OCI-LY7 (cell line): ENCODE measurements at regions not wholly inside any gene's neighbourhood (a gene's known extent, or its start where the extent isn't known, plus 50 kb on each side); places are given as distances from the start of the nearest gene placed in this dataset.

Experiments
- BruUV-seq: library from RNA; stranded (reverse); fragments of 400-500 nt; replicated peaks from 2 replicates; lab custom pipeline; 2021; lab: Mats Ljungman, UMichigan
- CTCF ChIA-PET: fragments of 300-600 bp; sonication (Branson Sonifier 250); formaldehyde crosslinking; loops from one replicate; lab custom pipeline; 2022; ENCODE audit warnings: antibody characterized with exemption; ENCODE audit not compliant: unreplicated experiment; lab: Charles Lee
- POLR2A ChIA-PET: fragments of 300-600 bp; sonication (Branson Sonifier 250); formaldehyde crosslinking; loops from one replicate; lab custom pipeline; 2022; ENCODE audit warnings: antibody characterized with exemption; lab: Charles Lee
- DNase-seq: peaks from one replicate; pipeline ENCODE4 v3.0.0-alpha.2; 2015; ENCODE audit warnings: low spot score
- H2AFZ ChIP-seq: fragments of 200-600 bp; sonication (generic), shearing (Covaris generic); 2 replicates; pipeline ENCODE4 v1.6.1; 2014; ENCODE audit warnings: mild to moderate bottlenecking, antibody characterized with exemption, low read length, moderate library complexity
- H3K27ac ChIP-seq: fragments of 200-600 bp; sonication (generic); 2 replicates; pipeline ENCODE4 v1.5.1; 2014; ENCODE audit warnings: mixed run types, low read depth, mild to moderate bottlenecking, moderate library complexity, low read length, inconsistent platforms; ENCODE audit not compliant: poor library complexity, severe bottlenecking
- H3K36me3 ChIP-seq: fragments of 200-600 bp; sonication (generic); 2 replicates; pipeline ENCODE4 v1.6.1; 2014; ENCODE audit warnings: mild to moderate bottlenecking, antibody characterized with exemption, low read length, moderate library complexity, mixed read lengths; ENCODE audit not compliant: insufficient read depth
- H3K4me1 ChIP-seq: fragments of 200-600 bp; sonication (generic); 2 replicates; pipeline ENCODE4 v1.5.1; 2014; ENCODE audit warnings: mild to moderate bottlenecking, low read length; ENCODE audit not compliant: insufficient read depth, poor library complexity, severe bottlenecking
- H3K4me2 ChIP-seq: fragments of 200-600 bp; sonication (generic); 2 replicates; pipeline ENCODE4 v1.6.1; 2014; ENCODE audit warnings: mild to moderate bottlenecking, low read length
- H3K4me3 ChIP-seq: fragments of 200-600 bp; sonication (generic); 2 replicates; pipeline ENCODE4 v1.5.1; 2014; ENCODE audit warnings: mild to moderate bottlenecking, low read depth, low read length; ENCODE audit not compliant: poor library complexity, severe bottlenecking
- H3K79me2 ChIP-seq: fragments of 200-600 bp; sonication (generic); 2 replicates; pipeline ENCODE4 v1.6.1; 2016; ENCODE audit warnings: low read depth, mild to moderate bottlenecking, low read length, moderate library complexity, mixed read lengths; ENCODE audit not compliant: insufficient read depth
- H3K9me2 ChIP-seq: fragments of 200-600 bp; sonication (generic); 2 replicates; pipeline ENCODE4 v1.6.1; 2016; ENCODE audit warnings: mild to moderate bottlenecking, low read length, mixed read lengths; ENCODE audit not compliant: insufficient read depth
- H3K9me3 ChIP-seq: fragments of 200-600 bp; sonication (generic); 2 replicates; pipeline ENCODE4 v1.6.1; 2014; ENCODE audit warnings: mild to moderate bottlenecking, mixed run types, low read length, mixed read lengths
- H4K20me1 ChIP-seq: fragments of 200-600 bp; sonication (generic); 2 replicates; pipeline ENCODE4 v1.6.1; 2014; ENCODE audit warnings: mild to moderate bottlenecking, antibody characterized with exemption, low read length, moderate library complexity, mixed read lengths; ENCODE audit not compliant: insufficient read depth
- CTCF ChIP-seq: fragments of 200-600 bp; sonication (generic); conservative IDR thresholded peaks from 2 replicates; pipeline ENCODE4 v1.5.1; 2014; ENCODE audit warnings: mild to moderate bottlenecking, antibody characterized with exemption, low read length, moderate library complexity, mixed read lengths
- EZH2phosphoT487 ChIP-seq: fragments of 200-600 bp; sonication (generic); IDR thresholded peaks from 2 replicates; pipeline ENCODE4 v1.6.1; 2018; ENCODE audit warnings: low read depth, borderline replicate concordance, mild to moderate bottlenecking, mixed run types, antibody characterized with exemption, low read length, moderate library complexity, mixed read lengths
- intact Hi-C: fragments of 100-400 bp; cut with micrococcal nuclease; formaldehyde crosslinking; loops from one replicate; pipeline ENCODE4 v1.10.0; 2022; ENCODE audit not compliant: unreplicated experiment

- no peaks in the 10 kb centered on the region for H3K9me3 ChIP-seq
- no peak overlapping the region for H3K4me2 ChIP-seq
- DNase-seq: no peak
- H3K4me1 ChIP-seq: no peaks in the 10 kb centered on the region
- no peaks in the 10 kb centered on the region for H3K79me2 ChIP-seq
- H3K4me3 ChIP-seq: no peak overlapping the region
- TF ChIP-seq EZH2phosphoT487 (no peak), CTCF (no peak)
- H4K20me1 ChIP-seq: no peaks in the 10 kb centered on the region
- no TSS peak for BruUV-seq
- ChIA-PET POLR2A (no interaction called here), CTCF (no interaction called here)
- no peak overlapping the region for H2AFZ ChIP-seq
- H3K27ac ChIP-seq: no peak overlapping the region
- H3K9me2 ChIP-seq: no peaks in the 10 kb centered on the region
- no peaks in the 10 kb centered on the region for H3K36me3 ChIP-seq
- intact Hi-C loops: no loop called here
Measured at GRCh38 chr16:63907251-63907650, 1214.6 kb downstream of the CDH11 start.

- ChIA-PET CTCF (no interaction called here), POLR2A (no interaction called here)
- H3K4me3 ChIP-seq: no peak overlapping the region
- no peaks in the 10 kb centered on the region for H3K4me1 ChIP-seq
- H3K9me2 ChIP-seq: no peaks in the 10 kb centered on the region
- DNase-seq: no peak
- H2AFZ ChIP-seq: no peak overlapping the region
- no peak overlapping the region for H3K4me2 ChIP-seq
- TF ChIP-seq CTCF: no peak
- TF ChIP-seq EZH2phosphoT487: no peak
- no peaks in the 10 kb centered on the region for H3K79me2 ChIP-seq
- H4K20me1 ChIP-seq: no peaks in the 10 kb centered on the region
- no peak overlapping the region for H3K27ac ChIP-seq
- H3K9me3 ChIP-seq: no peaks in the 10 kb centered on the region
- intact Hi-C loops: no loop called here
- no TSS peak for BruUV-seq
- H3K36me3 ChIP-seq: no peaks in the 10 kb centered on the region
Measured at GRCh38 chr16:63904930-63905329, 1216.9 kb downstream of the CDH11 start.

- CTCF ChIA-PET: no interaction called here
- DNase-seq: no peak
- Histone ChIP-seq H3K36me3 (no peaks in the 10 kb centered on the region), H3K4me2 (no peak overlapping the region), H3K9me2 (no peaks in the 10 kb centered on the region), H3K27ac (no peak overlapping the region), H2AFZ (no peak overlapping the region), H3K79me2 (no peaks in the 10 kb centered on the region), H3K9me3 (no peaks in the 10 kb centered on the region), H4K20me1 (no peaks in the 10 kb centered on the region), H3K4me3 (no peak overlapping the region), H3K4me1 (no peaks in the 10 kb centered on the region)
- no TSS peak for BruUV-seq
- TF ChIP-seq CTCF (no peak), EZH2phosphoT487 (no peak)
- intact Hi-C loops: no loop called here
- POLR2A ChIA-PET: interaction anchor here (0.7 kb wide), 1 partner anchor 899 kb away, joined by 3 read pairs; no protein-coding TSS in a partner anchor
Measured at GRCh38 chr16:63904182-63904581, 1217.7 kb downstream of the CDH11 start.
